CD4-positive, alpha-beta T cell treated with Interleukin-17A for 1 hour (primary cell): ENCODE measurements at regions not wholly inside any gene's neighbourhood (a gene's known extent, or its start where the extent isn't known, plus 50 kb on each side); places are given as distances from the start of the nearest gene placed in this dataset.

Experiments
- DNase-seq: peaks from one replicate; pipeline ENCODE4 v3.0.0-alpha.2; 2020

- no peak for DNase-seq
These were observed 223.1 kb upstream of the PPP2R2D start for GRCh38 chr10:131677671-131678070.

- DNase-seq: no peak
These were observed 222.6 kb upstream of the PPP2R2D start for GRCh38 chr10:131678171-131678570.

GRCh38 chr10:131678613-131679012, 222.2 kb upstream of the PPP2R2D start:
- DNase-seq: no peak

- DNase-seq: no peak
These were observed 220.9 kb upstream of the PPP2R2D start for GRCh38 chr10:131679926-131680325.

- no peak for DNase-seq
These were observed 219.7 kb upstream of the PPP2R2D start for GRCh38 chr10:131681122-131681521.

- DNase-seq: no peak
These were observed 219.2 kb upstream of the PPP2R2D start for GRCh38 chr10:131681656-131682055.

- no peak for DNase-seq
These were observed 218.4 kb upstream of the PPP2R2D start for GRCh38 chr10:131682271-131682962.

- DNase-seq: no peak
These were observed 217.4 kb upstream of the PPP2R2D start for GRCh38 chr10:131683281-131683861.

- no peak for DNase-seq
These were observed 216.9 kb upstream of the PPP2R2D start for GRCh38 chr10:131683941-131684340.

GRCh38 chr10:131685007-131685406, 215.8 kb upstream of the PPP2R2D start:
- DNase-seq: no peak

- DNase-seq: no peak
These were observed 215.2 kb upstream of the PPP2R2D start for GRCh38 chr10:131685576-131685975.

- DNase-seq: no peak
These were observed 213.9 kb upstream of the PPP2R2D start for GRCh38 chr10:131686781-131687420.

- DNase-seq: no peak
These were observed 212.5 kb upstream of the PPP2R2D start for GRCh38 chr10:131688304-131688703.

- DNase-seq: no peak
These were observed 211.8 kb upstream of the PPP2R2D start for GRCh38 chr10:131689016-131689415.

- DNase-seq: no peak
These were observed 211.3 kb upstream of the PPP2R2D start for GRCh38 chr10:131689486-131689885.

GRCh38 chr10:131689954-131690757, 210.7 kb upstream of the PPP2R2D start:
- DNase-seq: no peak

- DNase-seq: no peak
These were observed 210.0 kb upstream of the PPP2R2D start for GRCh38 chr10:131690805-131691239.

- no peak for DNase-seq
These were observed 209.2 kb upstream of the PPP2R2D start for GRCh38 chr10:131691481-131692090.

- DNase-seq: no peak
These were observed 208.6 kb upstream of the PPP2R2D start for GRCh38 chr10:131692176-131692575.

- no peak for DNase-seq
These were observed 208.0 kb upstream of the PPP2R2D start for GRCh38 chr10:131692686-131693334.

GRCh38 chr10:131693766-131694165, 207.0 kb upstream of the PPP2R2D start:
- no peak for DNase-seq

GRCh38 chr10:131694168-131694780, 206.5 kb upstream of the PPP2R2D start:
- no peak for DNase-seq
